Gastrocnemius medialis (tissue), 4 donors: ENCODE measurements at regions not wholly inside any gene's neighbourhood (a gene's known extent, or its start where the extent isn't known, plus 50 kb on each side); places are given as distances from the start of the nearest gene placed in this dataset.

Source experiments
- ATAC-seq, 2 donors: fragments of 150-250 bp; one replicate each; pipeline ENCODE4 v1.9.1; 2016
- DNase-seq, 2 donors: peaks; one replicate each; pipeline ENCODE4 v3.0.0-alpha.2; 2019
- H3K27ac ChIP-seq, 4 donors: fragments of 200-600 bp; sonication (generic); 1 replicate in 1 of 4; 2 replicates in 3 of 4; pipeline ENCODE4 v1.5.1; 2016 to 2018; ENCODE audit warnings: mild to moderate bottlenecking in 2 of 4, moderate library complexity in 1 of 4
- H3K27me3 ChIP-seq, 3 donors: fragments of 200-600 bp; sonication (generic) in 2 of 3; 1 replicate in 1 of 3; 2 replicates in 2 of 3; pipeline versions ENCODE4 v1.5.1 to v1.6.0; 2016 to 2019; ENCODE audit warnings: mild to moderate bottlenecking in 1 of 3, moderate library complexity in 1 of 3
- H3K36me3 ChIP-seq, 2 donors: fragments of 200-600 bp; sonication (generic) in 1 of 2; one replicate each; pipeline ENCODE4 v1.5.1; 2017 to 2018
- H3K4me1 ChIP-seq, 2 donors: fragments of 200-600 bp; sonication (generic) in 1 of 2; one replicate each; pipeline ENCODE4 v1.5.1; 2016 to 2017; ENCODE audit warnings: mild to moderate bottlenecking in 2 of 2
- H3K4me3 ChIP-seq, 4 donors: fragments of 200-600 bp; sonication (generic) in 3 of 4; 1 replicate in 1 of 4; 2 replicates in 3 of 4; pipeline ENCODE4 v1.5.1; 2016 to 2019; ENCODE audit warnings: mild to moderate bottlenecking in 2 of 4
- H3K9me3 ChIP-seq, 3 donors: fragments of 200-600 bp; sonication (generic) in 2 of 3; 1 replicate in 1 of 3; 2 replicates in 2 of 3; pipeline ENCODE4 v1.5.1; 2016 to 2019
- CTCF ChIP-seq, 5 experiments: fragments of 450-650 bp in 3 of 5; fragments of 200-600 bp in 2 of 5; sonication (generic) in 2 of 5; IDR thresholded peaks in 4 of 5; conservative IDR thresholded peaks in 1 of 5; 1 replicate in 4 of 5; 2 replicates in 1 of 5; pipeline ENCODE4 v1.5.1; 2016 to 2019; ENCODE audit warnings: antibody characterized with exemption in 5 of 5, mild to moderate bottlenecking in 3 of 5, moderate library complexity in 3 of 5
- POLR2A ChIP-seq, 2 donors: fragments of 450-650 bp; IDR thresholded peaks; one replicate each; pipeline ENCODE4 v1.6.1; 2017; ENCODE audit warnings: antibody characterized with exemption in 2 of 2, mild to moderate bottlenecking in 2 of 2, moderate library complexity in 2 of 2
- in situ Hi-C, 4 donors: fragments of 200-750 bp; cut with MboI; loops; one replicate each; pipeline versions ENCODE4 v1.15.0 to v1.8.0; 2017; ENCODE audit warnings: low sequenced_read_pairs in 4 of 4
- intact Hi-C: fragments of 100-400 bp; cut with DNase I; formaldehyde crosslinking; loops from one replicate; pipeline ENCODE4 v1.15.1; 2023; ENCODE audit warnings: low total_unique reads

DNA sequence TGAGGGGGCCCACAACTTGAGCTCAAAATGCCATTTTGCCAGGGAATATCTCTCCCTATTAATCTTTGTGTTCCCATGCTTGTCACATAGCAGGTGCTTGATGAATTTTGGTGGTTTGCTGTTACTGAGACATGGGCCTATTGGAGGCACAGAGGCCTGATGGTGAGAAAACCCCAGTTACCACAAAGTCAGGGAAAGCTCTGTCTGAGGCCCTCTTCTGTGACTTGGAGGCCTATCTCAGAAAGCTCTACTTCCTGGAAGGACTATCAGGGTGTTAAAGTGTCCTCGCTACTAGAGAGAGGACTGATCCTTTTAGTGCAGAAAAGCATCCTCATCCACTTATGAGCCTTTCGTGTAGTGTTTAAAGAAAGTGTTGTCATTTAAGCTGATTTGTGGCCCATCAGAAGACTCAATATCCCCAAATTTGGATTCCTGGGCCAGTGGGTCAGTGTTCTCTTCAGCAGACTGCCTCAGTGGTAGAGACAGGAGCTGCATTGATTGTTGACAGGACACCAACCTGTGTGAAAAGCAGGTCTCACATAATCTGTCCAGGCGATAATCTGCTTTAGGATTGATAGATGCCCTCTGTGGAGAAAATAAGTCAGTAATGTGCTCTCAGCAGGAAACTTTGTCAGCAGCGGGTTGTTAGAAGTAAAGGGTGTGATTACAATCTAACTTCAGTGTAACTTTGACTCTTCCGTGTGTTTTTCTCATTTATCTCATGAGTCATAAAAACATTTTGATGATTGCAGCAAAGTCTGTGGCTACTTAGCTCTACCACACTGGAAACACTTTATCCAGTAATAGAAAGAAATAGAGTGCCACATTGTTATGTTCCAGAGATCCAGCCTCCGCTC, 121.0 kb downstream of the AKAP11 start:
- intact Hi-C loops: no loop called here
- Histone ChIP-seq H3K27me3 (no peaks in the 10 kb centered on the region), H3K27ac (no peak overlapping the region), H3K4me3 (no peak overlapping the region), H3K4me1 (no peaks in the 10 kb centered on the region), H3K9me3 (no peaks in the 10 kb centered on the region), H3K36me3 (no peaks in the 10 kb centered on the region)
- TF ChIP-seq CTCF (IDR thresholded peaks at IDR 0.05 in 4 of 5, conservative IDR thresholded peaks at IDR 0.05 in 1 of 5) (no peak), POLR2A (IDR thresholded peaks at IDR 0.05) (no peak)
- in situ Hi-C loops: no loop called here
- ATAC-seq: no peak
- DNase-seq: no peak

DNA sequence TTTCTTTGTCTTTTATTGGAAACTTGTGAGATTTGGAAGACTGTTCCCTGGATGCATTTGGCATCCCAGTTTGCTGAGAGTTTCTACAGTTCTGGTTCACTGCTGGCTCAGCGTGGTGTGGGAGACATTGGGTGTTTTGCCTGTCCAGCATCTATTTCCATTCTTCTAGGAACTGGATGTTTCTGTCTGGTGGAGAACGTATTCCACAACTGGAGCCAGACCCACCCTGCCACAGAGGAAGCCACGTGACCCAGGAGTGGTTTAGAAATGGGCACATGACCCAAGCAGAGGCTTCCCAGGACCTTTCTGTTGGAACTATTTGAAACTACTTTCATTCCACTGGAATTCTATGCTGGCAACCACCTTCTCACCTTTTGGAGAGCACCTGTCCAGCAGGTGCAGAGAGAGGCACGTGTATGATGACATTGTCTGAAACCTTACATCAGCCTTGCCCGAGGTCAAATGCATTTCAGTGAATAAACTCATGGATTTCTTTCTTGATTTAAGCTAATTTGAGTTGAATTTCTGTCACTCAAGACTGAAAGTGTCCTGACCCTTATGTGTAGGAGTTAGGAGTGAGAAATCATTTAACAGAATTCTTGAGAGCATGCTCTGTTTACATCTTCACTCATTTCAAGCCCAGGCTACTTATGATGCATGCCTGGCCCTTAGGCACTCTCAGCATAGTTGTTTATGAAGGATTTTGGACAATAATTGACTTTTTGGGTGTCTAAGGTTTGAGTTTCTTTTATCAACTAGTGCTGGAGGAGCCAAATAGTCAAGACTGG, 121.8 kb downstream of the AKAP11 start:
- no peak for TF ChIP-seq POLR2A (IDR thresholded peaks at IDR 0.05)
- TF ChIP-seq CTCF (IDR thresholded peaks at IDR 0.05 in 4 of 5, conservative IDR thresholded peaks at IDR 0.05 in 1 of 5): no peak
- no peaks in the 10 kb centered on the region for H3K4me1 ChIP-seq
- H3K27ac ChIP-seq: no peak overlapping the region
- no peaks in the 10 kb centered on the region for H3K27me3 ChIP-seq
- no peaks in the 10 kb centered on the region for H3K36me3 ChIP-seq
- no peaks in the 10 kb centered on the region for H3K9me3 ChIP-seq
- no peak for DNase-seq
- intact Hi-C loops (no loop called here), in situ Hi-C loops (no loop called here)
- no peak overlapping the region for H3K4me3 ChIP-seq
- no peak for ATAC-seq

DNA sequence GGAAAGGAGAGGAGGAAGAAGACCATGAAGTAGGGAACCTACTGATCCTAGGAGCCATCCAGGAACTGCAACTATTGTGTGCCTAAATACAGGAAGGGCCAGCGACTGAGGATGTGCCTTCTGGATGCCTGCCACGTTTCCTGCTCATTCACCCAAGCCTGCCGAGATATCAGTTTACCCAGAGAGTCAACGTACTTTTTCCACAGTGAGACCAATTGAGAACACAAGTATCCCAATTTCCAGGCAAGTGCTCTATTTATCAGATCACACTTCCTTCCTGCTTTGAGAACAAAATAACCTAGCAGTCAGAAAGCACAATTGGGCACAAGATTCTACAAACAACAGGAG, 122.4 kb downstream of the AKAP11 start:
- intact Hi-C loops: no loop called here
- no peak for DNase-seq
- Histone ChIP-seq H3K27ac (no peak overlapping the region), H3K4me1 (no peaks in the 10 kb centered on the region), H3K27me3 (no peaks in the 10 kb centered on the region), H3K9me3 (no peaks in the 10 kb centered on the region), H3K4me3 (no peak overlapping the region), H3K36me3 (no peaks in the 10 kb centered on the region)
- TF ChIP-seq CTCF (IDR thresholded peaks at IDR 0.05 in 4 of 5, conservative IDR thresholded peaks at IDR 0.05 in 1 of 5): no peak
- in situ Hi-C loops: no loop called here
- ATAC-seq: no peak

GRCh38 chr13:42394711-42395085, 122.7 kb downstream of the AKAP11 start:
- TF ChIP-seq CTCF (IDR thresholded peaks at IDR 0.05 in 4 of 5, conservative IDR thresholded peaks at IDR 0.05 in 1 of 5) (no peak), POLR2A (IDR thresholded peaks at IDR 0.05) (no peak)
- no peak for ATAC-seq
- no peak overlapping the region for H3K27ac ChIP-seq
- intact Hi-C loops: no loop called here
- H3K9me3 ChIP-seq: no peaks in the 10 kb centered on the region
- no peaks in the 10 kb centered on the region for H3K36me3 ChIP-seq
- no peaks in the 10 kb centered on the region for H3K4me1 ChIP-seq
- H3K27me3 ChIP-seq: no peaks in the 10 kb centered on the region
- no peak overlapping the region for H3K4me3 ChIP-seq
- in situ Hi-C loops: no loop called here
- DNase-seq: no peak
